ENCODE measurements at regions not wholly inside any gene's neighbourhood (a gene's known extent, or its start where the extent isn't known, plus 50 kb on each side); places are given as distances from the start of the nearest gene placed in this dataset.
"Not testable (repeated sequence)": the region's sequence is repeated elsewhere in the genome, so short reads cannot be mapped to it uniquely, and the experiment has no call there.

DNA sequence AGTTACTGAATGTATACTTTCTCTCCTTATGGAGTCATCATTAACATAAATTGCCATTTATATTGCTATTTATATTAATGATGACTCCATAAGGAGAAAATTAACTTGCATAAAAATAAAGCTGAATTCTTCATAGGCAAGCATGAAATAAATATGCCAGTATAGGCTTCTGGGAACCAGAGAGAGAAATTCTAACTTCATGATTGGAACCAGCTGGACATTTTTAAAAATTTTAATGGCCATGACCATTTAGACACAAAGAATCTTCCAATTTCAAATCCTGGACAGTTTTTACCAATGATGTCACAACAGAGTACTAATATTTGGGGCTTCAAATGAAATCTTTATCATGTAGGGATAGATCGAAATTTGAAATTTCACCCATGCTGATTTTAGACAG lies 268.7 kb downstream of the PTGER3 start:
- DNase-seq (ENCODE audit: low read depth), result no peak
- no peak overlapping the region for H3K4me3 ChIP-seq (ENCODE audit: low read length)
- TF ChIP-seq, protein P1, sequence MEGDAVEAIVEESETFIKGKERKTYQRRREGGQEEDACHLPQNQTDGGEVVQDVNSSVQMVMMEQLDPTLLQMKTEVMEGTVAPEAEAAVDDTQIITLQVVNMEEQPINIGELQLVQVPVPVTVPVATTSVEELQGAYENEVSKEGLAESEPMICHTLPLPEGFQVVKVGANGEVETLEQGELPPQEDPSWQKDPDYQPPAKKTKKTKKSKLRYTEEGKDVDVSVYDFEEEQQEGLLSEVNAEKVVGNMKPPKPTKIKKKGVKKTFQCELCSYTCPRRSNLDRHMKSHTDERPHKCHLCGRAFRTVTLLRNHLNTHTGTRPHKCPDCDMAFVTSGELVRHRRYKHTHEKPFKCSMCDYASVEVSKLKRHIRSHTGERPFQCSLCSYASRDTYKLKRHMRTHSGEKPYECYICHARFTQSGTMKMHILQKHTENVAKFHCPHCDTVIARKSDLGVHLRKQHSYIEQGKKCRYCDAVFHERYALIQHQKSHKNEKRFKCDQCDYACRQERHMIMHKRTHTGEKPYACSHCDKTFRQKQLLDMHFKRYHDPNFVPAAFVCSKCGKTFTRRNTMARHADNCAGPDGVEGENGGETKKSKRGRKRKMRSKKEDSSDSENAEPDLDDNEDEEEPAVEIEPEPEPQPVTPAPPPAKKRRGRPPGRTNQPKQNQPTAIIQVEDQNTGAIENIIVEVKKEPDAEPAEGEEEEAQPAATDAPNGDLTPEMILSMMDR (conservative IDR thresholded peaks at IDR 0.05; ENCODE audit: low read depth, low read length), result no peak

DNA sequence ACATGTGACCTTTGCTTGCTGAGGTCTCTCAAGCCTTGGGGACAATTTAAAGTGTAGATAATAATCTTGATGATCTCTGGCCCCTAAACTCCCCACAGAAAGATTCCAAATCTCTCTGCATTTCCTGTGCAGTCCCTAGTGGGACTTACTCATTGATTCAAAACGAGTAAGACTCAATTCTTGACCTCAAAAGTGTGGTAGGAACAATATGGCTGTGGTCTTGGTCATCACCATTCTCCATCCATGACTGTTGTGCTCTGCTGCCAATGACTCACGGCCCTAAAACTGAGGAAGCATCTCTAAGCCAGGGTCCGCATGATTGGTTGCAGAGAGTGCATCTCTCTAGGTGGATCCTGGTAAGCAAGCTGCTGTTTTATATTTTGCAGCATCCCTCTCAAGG lies 268.0 kb downstream of the PTGER3 start:
- H3K4me3 ChIP-seq (ENCODE audit: low read length), result no peak overlapping the region
- TF ChIP-seq, protein P1 (conservative IDR thresholded peaks at IDR 0.05; ENCODE audit: low read depth, low read length), result no peak
- DNase-seq (ENCODE audit: low read depth), result no peak

DNA sequence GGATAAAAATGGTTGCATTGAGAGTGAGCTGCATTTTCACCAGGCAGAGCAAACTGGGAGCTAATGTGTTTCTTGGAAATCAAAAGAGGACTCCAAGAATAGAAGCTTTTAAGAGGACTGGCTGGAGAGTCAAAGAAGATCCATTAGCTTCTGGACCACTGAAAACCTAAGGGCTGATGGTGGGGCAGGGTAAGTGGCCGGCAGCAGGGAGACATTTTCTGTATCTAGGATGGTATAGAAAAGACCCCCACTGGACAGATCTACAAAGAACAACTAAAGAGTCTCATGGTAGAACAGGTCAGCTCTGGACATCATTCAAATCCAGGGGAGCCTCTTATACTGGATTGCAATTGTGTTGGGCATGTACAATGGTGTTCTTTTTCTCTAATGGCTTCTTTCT lies 262.3 kb downstream of the PTGER3 start:
- TF ChIP-seq, protein P1 (conservative IDR thresholded peaks at IDR 0.05; ENCODE audit: low read depth, low read length), result no peak
- no peak for DNase-seq (ENCODE audit: low read depth)
- no peak overlapping the region for H3K4me3 ChIP-seq (ENCODE audit: low read length)

- no peak overlapping the region for H3K4me3 ChIP-seq (ENCODE audit: low read length)
- DNase-seq (ENCODE audit: low read depth), result no peak
- TF ChIP-seq, protein P1 (conservative IDR thresholded peaks at IDR 0.05; ENCODE audit: low read depth, low read length), result no peak
These were observed 257.2 kb downstream of the PTGER3 start for GRCh38 chr1:70790232-70790923.

DNA sequence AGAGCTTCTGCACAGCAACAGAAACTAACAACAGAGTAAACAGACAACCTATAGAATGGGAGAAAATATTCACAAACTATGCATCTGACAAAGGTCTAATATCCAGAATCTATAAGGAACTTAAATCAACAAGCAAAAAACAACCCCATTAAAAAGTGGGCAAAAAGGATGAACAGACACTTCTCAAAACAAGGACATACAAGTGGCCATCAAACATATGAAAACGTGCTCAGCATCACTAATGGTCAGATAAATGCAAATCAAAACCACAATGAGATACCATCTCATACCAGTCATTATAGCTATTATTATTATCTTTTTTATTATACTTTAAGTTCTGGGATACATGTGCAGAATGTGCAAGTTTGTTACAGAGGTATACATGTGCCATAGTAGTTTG lies 252.6 kb downstream of the PTGER3 start:
- DNase-seq (ENCODE audit: low read depth); H3K4me3 ChIP-seq (ENCODE audit: low read length): not testable (repeated sequence)

GRCh38 chr1:70796298-70796697 lies 251.3 kb downstream of the PTGER3 start:
- DNase-seq (ENCODE audit: low read depth); H3K4me3 ChIP-seq (ENCODE audit: low read length): not testable (repeated sequence)

DNA sequence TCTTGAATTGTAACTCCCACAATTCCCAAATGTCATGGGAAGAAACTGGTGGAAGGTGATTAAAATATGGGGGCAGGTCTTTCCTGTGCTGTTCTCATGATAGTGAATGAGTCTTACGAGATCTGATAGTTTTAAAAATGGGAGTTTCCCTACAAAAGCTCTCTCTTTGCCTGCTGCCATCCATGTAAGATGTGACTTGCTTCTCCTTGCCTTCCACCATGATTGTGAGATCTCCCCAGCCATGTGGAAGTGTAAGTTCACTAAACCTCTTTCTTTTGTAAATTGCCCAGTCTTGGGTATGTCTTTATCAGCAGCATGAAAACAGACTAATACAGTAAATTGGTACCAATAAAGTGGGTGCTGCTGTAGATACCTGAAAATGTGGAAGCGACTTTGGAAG lies 245.0 kb downstream of the PTGER3 start:
- not testable (repeated sequence) for DNase-seq (ENCODE audit: low read depth)

DNA sequence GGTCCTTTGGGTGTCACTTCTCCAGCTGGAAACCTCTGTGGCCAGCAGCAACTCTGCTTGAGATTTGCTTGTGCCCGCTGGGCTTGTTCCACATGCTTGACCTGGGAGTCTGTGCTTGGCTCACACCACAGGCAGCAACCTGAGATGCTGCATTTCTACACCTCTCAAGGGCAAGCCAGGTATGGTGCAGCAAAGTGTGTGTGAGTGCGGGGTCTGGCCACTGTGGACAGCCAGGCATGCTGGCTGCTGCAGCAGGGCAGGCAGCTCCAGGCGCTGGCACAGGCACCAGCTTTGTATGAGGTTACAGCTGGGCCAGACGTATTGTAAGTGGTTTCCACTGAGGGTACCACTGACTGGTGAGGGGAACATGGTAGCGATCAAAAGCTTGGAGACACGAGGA lies 242.0 kb downstream of the PTGER3 start:
- TF ChIP-seq, protein P1 (conservative IDR thresholded peaks at IDR 0.05; ENCODE audit: low read depth, low read length), result no peak
- no peak for DNase-seq (ENCODE audit: low read depth)
- H3K4me3 ChIP-seq (ENCODE audit: low read length), result no peak overlapping the region

More for the DNA sequence above, 245.0 kb downstream of the PTGER3 start:
- H3K4me3 ChIP-seq (ENCODE audit: low read length), result not testable (repeated sequence)
